AG08395 (cell line): ENCODE measurements at regions not wholly inside any gene's neighbourhood (a gene's known extent, or its start where the extent isn't known, plus 50 kb on each side); places are given as distances from the start of the nearest gene placed in this dataset.

Source experiments
- DNase-seq: peaks from one replicate; pipeline ENCODE4 v3.0.0; 2012; ENCODE audit warnings: mixed read lengths, low spot score

DNA sequence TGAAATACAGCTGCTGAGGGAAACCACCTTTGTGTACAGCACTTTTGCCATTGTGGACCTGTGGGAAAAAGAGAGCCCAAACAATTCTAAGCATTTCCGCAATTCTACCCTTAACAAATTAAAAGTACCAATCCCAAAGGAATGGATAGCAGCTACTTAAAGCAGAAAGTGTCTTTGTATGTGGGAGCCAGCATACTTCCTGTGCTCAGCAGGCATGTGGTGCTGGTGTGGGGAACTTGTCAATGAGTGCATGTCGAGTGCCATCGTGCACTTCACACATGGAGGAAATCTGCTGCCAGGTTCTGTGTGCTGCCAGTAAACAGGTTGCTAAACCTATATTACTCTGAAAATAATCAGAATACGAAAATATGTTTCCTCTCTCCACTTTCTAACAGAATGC lies 399.0 kb downstream of the LRRC70 start:
- no peak for DNase-seq

- DNase-seq = no peak
These were observed 396.0 kb downstream of the LRRC70 start for GRCh38 chr5:62974623-62975022.

DNA sequence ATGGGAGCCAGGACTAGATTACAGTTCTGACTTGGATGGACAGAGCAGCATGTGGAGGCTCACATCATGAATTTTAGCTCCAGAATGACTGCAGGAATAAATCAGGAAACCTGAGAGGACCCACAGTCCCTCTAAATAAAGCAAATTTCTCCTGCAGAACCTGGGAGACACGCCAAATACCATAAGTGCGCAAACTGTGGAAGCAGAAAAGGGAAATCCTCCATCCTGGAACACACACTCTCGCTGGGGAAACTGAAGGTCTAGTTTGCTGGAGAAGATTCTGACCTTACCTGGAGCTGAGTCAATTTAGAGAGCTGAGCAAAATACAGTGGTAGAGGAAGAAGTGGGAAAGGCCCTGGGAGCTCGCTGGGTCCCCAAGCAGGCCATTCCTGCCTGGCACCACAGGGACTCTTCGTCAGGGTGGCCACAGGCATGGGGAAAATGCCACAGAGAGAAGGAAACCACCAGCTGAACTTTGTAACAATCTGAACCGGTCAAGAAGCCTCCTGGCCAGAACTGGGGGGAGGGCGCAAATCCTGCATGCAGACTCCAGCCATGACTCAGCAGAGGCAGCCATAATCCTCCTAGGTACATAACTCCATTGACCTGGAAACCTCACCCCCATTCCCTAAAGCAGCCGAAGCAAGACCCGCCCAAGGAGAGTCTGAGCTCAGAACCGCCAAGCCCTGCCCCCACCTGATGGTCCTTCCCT lies 390.9 kb downstream of the LRRC70 start:
- DNase-seq = no peak

DNA sequence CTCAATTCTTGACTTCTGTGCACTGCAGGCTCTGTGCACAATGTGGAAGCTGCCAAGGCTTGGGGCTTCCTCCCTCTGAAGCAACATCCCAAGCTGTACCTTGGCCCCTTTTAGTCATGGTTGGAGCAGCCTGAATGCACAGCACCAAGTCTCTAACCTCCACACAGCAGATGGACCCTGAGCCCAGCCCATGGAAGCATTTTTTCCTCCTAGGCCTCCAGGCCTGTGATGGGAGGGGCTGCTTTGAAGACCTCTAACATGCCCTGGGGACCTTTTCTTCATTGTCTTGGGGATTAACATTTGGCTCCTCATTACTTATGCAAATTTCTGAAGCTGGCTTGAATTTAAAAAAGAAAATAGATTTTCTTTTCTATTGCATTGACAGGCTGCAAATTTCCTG lies 385.8 kb downstream of the LRRC70 start:
- DNase-seq = no peak

GRCh38 chr5:62960781-62961180 lies 382.2 kb downstream of the LRRC70 start:
- DNase-seq = no peak

- DNase-seq = no peak
These were observed 378.0 kb downstream of the LRRC70 start for GRCh38 chr5:62956597-62956996.

- DNase-seq = no peak
These were observed 376.0 kb downstream of the LRRC70 start for GRCh38 chr5:62954578-62954977.

DNA sequence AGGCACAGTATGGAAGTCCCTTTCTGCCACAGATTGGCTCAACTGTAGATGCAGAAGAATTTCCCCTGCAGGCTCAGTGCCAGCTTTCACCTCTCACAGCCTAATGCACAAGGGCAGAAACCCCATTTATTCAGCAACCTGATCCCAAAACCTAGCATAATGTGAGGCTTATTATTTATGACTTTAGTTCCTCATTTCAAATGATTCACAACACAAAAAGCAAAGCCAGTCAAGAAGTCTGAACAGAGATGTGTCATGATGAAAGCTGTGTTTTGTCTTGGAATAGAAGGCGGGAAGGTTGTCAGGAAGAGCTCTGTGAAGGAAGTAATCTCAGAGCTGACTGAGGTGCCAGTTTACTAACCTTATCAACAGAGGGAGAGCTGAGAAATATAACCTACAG lies 369.7 kb downstream of the LRRC70 start:
- no peak for DNase-seq

- no peak for DNase-seq
These were observed 363.8 kb downstream of the LRRC70 start for GRCh38 chr5:62942384-62942783.

DNA sequence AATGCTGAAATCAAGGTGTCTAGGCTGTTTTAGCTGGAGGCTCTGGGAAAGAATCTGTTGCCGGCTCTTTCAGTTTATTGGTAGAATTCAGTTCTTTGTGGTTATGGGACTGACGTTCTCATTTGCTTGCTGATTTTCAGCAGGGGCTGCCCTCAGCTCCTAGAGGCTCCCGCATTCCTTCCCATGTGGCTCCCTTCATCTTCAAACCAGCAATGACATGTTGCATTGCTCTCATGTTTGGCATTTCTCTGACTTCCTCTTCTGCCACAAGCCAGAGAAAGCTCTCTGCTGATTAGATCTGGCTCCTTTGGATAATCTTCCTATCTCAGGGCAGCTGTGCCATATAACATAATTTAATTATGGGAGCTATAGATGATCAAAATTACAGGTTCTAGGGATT lies 360.3 kb downstream of the LRRC70 start:
- no peak for DNase-seq

DNA sequence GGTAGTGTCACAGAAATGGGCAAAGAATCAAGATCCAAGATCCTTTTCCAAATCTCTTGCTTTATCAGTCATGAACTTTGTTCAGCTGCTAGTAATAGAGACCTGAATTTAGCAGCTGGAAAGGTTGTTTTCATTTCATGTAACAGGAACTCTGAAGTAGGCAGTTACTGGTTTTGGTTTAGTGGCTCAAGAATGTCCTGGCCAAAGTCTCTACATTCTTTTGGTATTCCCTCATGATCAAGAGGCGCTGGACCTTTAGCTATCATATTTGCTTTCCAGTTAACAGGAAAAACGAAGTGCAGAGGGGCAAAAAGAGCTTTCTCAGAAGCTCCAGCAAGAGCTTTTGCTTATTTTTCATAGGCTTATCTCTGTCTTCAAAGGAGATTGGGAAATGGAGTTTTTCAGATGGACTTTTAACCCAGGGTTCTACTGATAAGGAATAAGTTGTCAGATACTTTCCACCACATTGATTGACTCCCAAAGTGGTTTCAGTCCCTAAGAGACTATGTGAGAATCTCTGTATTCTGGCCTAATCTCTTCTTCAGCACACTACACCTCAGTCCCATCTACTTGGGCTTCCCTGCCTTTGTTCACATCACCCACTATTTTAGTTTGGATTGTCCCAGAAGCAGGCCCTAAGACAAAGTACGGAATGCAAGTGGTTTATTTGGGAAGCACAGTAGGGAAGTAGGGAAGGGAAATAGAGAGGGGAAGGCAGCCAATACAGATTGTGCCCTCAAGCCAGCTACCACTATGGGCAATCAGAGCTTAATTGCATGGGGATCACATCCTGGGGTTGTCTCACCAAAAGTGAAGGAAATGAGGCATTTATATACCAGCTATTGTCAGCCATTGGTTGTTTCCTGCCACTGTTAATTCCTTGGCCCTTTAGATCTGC lies 359.3 kb downstream of the LRRC70 start:
- DNase-seq = no peak

DNA sequence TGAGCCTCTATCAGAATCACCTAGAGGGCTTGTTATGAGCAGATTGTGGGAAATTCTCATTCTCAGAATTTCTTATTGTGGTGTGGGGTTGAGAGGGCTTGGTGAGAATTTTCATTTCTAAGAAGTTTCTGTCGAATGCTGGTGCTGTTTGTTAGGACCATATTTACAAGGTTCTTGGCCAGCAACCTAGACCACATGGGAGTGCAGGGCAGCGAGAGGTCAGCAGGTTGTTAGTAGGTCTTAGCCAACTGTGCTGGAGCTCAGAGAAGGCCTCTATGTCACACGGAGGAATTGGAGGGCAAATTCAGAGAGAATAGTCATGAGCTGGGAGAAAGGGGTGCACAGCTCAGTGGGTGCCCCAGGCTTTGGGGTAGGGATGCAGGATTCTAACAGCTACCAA lies 357.0 kb downstream of the LRRC70 start:
- no peak for DNase-seq

DNA sequence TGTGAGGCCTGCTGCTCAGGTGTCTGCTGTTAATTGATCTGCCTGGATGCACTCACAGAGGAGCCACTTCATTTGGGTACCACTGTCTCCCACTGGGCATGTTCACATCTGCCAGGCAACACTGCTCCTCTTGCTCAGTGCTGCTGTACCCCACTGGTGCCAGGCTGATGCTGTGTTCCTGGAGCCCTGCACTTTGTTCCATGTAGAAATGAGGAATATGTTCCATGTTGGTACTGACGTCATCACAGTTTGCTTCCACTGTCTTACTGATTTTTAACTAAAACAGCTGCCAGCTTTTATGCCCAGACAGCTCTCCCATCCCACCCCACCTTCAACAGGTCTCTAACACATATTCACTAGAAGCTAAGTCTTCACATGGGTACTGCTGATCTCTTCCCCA lies 355.7 kb downstream of the LRRC70 start:
- DNase-seq = no peak

DNA sequence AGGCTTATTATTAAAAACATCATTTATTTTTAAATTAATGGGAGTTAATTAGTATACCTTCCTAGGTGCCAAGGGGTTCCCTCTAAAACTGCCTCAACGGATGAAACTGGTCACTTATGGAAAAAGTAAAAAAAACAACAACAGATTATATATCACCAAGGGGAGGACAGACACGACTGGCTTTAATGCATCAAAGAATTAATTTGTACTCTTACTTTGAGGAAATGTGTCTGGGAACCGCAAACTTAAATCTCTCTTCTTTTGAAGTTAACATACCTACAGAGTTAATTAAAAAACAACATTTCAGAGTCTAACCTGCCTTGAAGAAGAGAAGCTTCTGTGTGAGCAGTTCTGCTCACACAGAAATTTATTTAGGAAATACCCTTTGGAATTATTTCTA lies 354.6 kb downstream of the LRRC70 start:
- DNase-seq = no peak

- DNase-seq = no peak
These were observed 352.7 kb downstream of the LRRC70 start for GRCh38 chr5:62931153-62931950.

DNA sequence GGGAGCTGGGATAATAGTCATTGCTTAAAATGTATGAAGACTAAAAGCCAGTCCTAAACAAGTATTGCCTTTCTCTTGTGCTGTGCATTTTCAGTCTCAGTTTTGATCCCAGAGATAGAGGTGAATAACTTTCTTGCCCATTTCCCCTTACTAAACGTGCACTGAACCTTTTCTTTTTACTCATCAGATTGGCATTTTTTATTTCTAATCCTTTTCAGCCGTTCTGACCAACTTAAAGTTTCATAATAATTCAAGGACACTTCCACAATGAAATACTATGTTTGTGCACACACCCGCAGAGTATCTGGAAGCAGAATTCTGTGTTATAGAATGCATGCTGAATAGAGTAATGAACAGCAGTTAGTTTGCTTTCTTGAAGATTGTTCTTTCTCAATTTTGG lies 343.6 kb downstream of the LRRC70 start:
- DNase-seq = no peak

- no peak for DNase-seq
These were observed 342.2 kb downstream of the LRRC70 start for GRCh38 chr5:62920856-62921255.

- DNase-seq = no peak
These were observed 330.7 kb downstream of the LRRC70 start for GRCh38 chr5:62909326-62909725.

GRCh38 chr5:62902126-62902525 lies 323.5 kb downstream of the LRRC70 start:
- DNase-seq = no peak

DNA sequence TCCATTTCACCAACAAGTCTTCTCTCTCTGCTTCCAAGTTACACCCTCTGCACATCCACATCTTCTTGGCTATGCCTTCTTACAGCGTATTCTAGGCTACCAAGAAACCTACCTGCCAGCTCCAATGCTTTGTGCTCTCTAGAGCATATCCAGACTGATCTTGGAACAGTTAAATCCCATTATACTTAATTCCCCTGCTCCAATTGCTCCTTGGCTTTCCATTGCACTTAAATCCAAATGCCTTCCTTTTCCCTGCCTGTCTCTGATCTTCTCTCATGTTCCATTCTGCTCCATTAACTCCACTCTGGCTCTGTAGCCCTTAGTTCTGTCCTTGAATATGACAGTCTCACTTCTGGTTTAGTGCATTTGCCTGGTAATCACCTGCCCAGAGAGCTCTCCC lies 322.4 kb downstream of the LRRC70 start:
- DNase-seq = no peak

DNA sequence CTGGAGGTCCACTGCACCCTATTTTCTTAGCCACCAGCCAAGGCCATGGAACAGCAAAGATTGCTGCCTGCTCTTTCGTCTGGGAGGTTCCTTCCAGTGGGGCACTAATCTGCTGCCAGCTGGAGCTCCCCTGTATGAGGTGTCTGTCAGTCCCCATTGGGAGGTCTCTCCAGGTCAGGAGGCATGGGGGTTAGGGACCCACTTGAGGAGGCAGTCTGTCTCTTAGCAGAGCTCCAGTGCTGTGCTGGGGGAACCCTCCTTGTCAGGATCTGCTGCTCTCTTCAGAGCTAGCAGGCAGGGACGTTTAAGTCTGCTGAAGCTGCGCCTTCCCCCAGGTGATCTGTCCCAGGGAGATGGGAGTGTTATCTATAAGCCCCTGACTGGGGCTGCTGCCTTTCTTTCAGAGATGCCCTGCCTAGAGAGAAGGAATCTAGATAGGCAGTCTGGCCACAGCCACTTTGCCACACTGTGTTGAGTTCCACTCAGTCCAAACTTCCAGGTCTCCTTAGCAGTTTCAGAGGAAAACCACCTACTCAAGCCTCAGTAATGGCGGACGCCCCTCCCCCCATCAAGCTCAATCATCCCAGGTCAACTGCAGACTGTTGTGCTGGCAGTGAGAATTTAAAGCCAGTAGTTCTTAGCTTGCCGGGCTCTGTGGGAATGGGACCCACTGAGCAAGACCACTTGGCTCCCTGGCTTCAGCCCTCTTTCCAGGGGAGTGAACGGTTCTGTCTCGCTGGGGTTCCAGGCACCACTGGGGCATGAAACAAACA lies 317.7 kb downstream of the LRRC70 start:
- no peak for DNase-seq
